ENCODE measurements at regions not wholly inside any gene's neighbourhood (a gene's known extent, or its start where the extent isn't known, plus 50 kb on each side); places are given as distances from the start of the nearest gene placed in this dataset.

GRCh38 chr1:173360487-173361063 lies 116.6 kb upstream of the PRDX6 start:
- no peaks in the 10 kb centered on the region for H3K36me3 ChIP-seq (ENCODE audit: low read depth)
- H2AFZ ChIP-seq, result no peak overlapping the region
- no peak overlapping the region for H3K27ac ChIP-seq
- no peaks in the 10 kb centered on the region for H3K4me1 ChIP-seq (replicated peaks; ENCODE audit: insufficient read depth)
- BruUV-seq (replicated peaks), result no TSS peak
- 0 out of 2 replicates have a peak, but pooled peaks cover 3% of the 10 kb centered on the region for H3K9me2 ChIP-seq (ENCODE audit: insufficient read depth)
- DNase-seq, result no peak
- no peaks in the 10 kb centered on the region for H3K79me2 ChIP-seq (ENCODE audit: low read depth)
- H4K20me1 ChIP-seq (ENCODE audit: insufficient read depth), result no peaks in the 10 kb centered on the region
- no peak overlapping the region for H3K4me3 ChIP-seq
- TF ChIP-seq EZH2 (IDR thresholded peaks at IDR 0.05; ENCODE audit: low read depth), result no peak
- TF ChIP-seq, protein P1, sequence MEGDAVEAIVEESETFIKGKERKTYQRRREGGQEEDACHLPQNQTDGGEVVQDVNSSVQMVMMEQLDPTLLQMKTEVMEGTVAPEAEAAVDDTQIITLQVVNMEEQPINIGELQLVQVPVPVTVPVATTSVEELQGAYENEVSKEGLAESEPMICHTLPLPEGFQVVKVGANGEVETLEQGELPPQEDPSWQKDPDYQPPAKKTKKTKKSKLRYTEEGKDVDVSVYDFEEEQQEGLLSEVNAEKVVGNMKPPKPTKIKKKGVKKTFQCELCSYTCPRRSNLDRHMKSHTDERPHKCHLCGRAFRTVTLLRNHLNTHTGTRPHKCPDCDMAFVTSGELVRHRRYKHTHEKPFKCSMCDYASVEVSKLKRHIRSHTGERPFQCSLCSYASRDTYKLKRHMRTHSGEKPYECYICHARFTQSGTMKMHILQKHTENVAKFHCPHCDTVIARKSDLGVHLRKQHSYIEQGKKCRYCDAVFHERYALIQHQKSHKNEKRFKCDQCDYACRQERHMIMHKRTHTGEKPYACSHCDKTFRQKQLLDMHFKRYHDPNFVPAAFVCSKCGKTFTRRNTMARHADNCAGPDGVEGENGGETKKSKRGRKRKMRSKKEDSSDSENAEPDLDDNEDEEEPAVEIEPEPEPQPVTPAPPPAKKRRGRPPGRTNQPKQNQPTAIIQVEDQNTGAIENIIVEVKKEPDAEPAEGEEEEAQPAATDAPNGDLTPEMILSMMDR (conservative IDR thresholded peaks at IDR 0.05), result no peak
- no peaks in the 10 kb centered on the region for H3F3A ChIP-seq (ENCODE audit: insufficient read depth, low read depth)
- H3K4me2 ChIP-seq, result no peak overlapping the region
- H3K27me3 ChIP-seq (ENCODE audit: insufficient read depth, low read depth), result no peaks in the 10 kb centered on the region
- no peaks in the 10 kb centered on the region; the same call in 1 of the 2 replicates for H3K9me3 ChIP-seq (ENCODE audit: insufficient read depth, low read depth)
- intact Hi-C loops (cut with micrococcal nuclease; ENCODE audit: unreplicated experiment), result no loop called here
- POLR2A ChIA-PET (ENCODE audit: unreplicated experiment), result no interaction called here
- CTCF ChIA-PET, result no interaction called here

DNA sequence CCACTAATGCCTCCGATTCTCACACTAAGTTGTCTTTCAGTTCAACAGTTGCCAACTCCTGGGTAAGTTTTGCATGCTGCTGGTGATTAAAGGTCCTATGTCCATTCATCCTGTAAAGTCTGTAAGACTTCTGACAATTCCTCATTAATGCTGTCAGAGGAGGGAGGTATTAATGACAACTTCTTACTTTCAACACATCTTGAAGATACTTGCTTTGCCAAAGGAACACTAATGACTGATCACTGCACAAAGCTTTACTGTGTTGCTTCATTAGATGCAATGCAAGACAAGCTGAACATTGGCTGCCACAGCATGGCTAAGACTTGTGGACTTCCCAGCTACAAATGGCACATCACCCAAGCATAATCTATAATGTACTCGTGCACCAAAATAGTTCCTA lies 114.6 kb upstream of the PRDX6 start:
- no peaks in the 10 kb centered on the region for H3K79me2 ChIP-seq (ENCODE audit: low read depth)
- H3F3A ChIP-seq (ENCODE audit: insufficient read depth, low read depth), result no peaks in the 10 kb centered on the region
- no peaks in the 10 kb centered on the region for H3K36me3 ChIP-seq (ENCODE audit: low read depth)
- CTCF ChIA-PET, result no interaction called here
- intact Hi-C loops (cut with micrococcal nuclease; ENCODE audit: unreplicated experiment), result no loop called here
- H3K4me1 ChIP-seq (replicated peaks; ENCODE audit: insufficient read depth), result no peaks in the 10 kb centered on the region
- no peaks in the 10 kb centered on the region for H4K20me1 ChIP-seq (ENCODE audit: insufficient read depth)
- no peaks in the 10 kb centered on the region for H3K27me3 ChIP-seq (ENCODE audit: insufficient read depth, low read depth)
- POLR2A ChIA-PET (ENCODE audit: unreplicated experiment), result no interaction called here
- no peak overlapping the region for H3K4me3 ChIP-seq
- no peak for TF ChIP-seq EZH2 (IDR thresholded peaks at IDR 0.05; ENCODE audit: low read depth)
- TF ChIP-seq, protein P1 (conservative IDR thresholded peaks at IDR 0.05), result no peak
- no peaks in the 10 kb centered on the region; the same call in 1 of the 2 replicates for H3K9me3 ChIP-seq (ENCODE audit: insufficient read depth, low read depth)
- no peak overlapping the region for H3K27ac ChIP-seq
- H3K9me2 ChIP-seq (ENCODE audit: insufficient read depth), result 0 out of 2 replicates have a peak, but pooled peaks cover 3% of the 10 kb centered on the region
- no peak overlapping the region for H2AFZ ChIP-seq
- BruUV-seq (replicated peaks), result no TSS peak
- no peak for DNase-seq
- H3K4me2 ChIP-seq, result no peak overlapping the region

GRCh38 chr1:173364827-173365226 lies 112.3 kb upstream of the PRDX6 start:
- intact Hi-C loops (cut with micrococcal nuclease; ENCODE audit: unreplicated experiment), result no loop called here
- H3K36me3 ChIP-seq (ENCODE audit: low read depth), result no peaks in the 10 kb centered on the region
- no peaks in the 10 kb centered on the region for H3K27me3 ChIP-seq (ENCODE audit: insufficient read depth, low read depth)
- no TSS peak for BruUV-seq (replicated peaks)
- ChIA-PET CTCF (no interaction called here), POLR2A (ENCODE audit: unreplicated experiment) (no interaction called here)
- H2AFZ ChIP-seq, result no peak overlapping the region
- DNase-seq, result no peak
- H3K27ac ChIP-seq, result no peak overlapping the region
- no peak overlapping the region for H3K4me2 ChIP-seq
- H3K9me3 ChIP-seq (ENCODE audit: insufficient read depth, low read depth), result no peaks in the 10 kb centered on the region
- no peaks in the 10 kb centered on the region for H4K20me1 ChIP-seq (ENCODE audit: insufficient read depth)
- H3K79me2 ChIP-seq (ENCODE audit: low read depth), result no peaks in the 10 kb centered on the region
- TF ChIP-seq, protein P1 (conservative IDR thresholded peaks at IDR 0.05), result no peak
- no peak for TF ChIP-seq EZH2 (IDR thresholded peaks at IDR 0.05; ENCODE audit: low read depth)
- H3K9me2 ChIP-seq (ENCODE audit: insufficient read depth), result 0 out of 2 replicates have a peak, but pooled peaks cover 3% of the 10 kb centered on the region
- no peak overlapping the region for H3K4me3 ChIP-seq
- H3F3A ChIP-seq (ENCODE audit: insufficient read depth, low read depth), result no peaks in the 10 kb centered on the region
- no peaks in the 10 kb centered on the region for H3K4me1 ChIP-seq (replicated peaks; ENCODE audit: insufficient read depth)
